ENCODE measurements at regions not wholly inside any gene's neighbourhood (a gene's known extent, or its start where the extent isn't known, plus 50 kb on each side); places are given as distances from the start of the nearest gene placed in this dataset.

DNA sequence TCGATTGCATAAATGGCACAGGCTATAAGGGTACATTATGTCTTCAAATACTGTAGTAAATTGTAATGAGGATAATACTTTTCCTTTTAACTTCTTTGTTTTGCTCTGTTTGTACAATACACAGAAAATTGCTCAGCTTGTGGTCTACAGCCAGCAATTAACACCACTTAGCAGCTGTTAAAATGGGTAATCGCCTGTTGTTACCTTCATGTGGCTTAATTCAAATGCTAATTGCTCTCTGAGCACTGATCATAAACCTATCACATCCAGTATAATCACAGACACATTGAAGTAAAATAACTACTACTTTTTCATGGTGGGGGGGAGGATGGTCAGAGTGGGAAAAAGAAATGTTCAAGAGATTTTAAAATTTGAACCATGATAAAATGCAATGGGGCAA is 1164.1 kb upstream of the CNTN5 start:
- no peak overlapping the region for H3K27ac ChIP-seq (ENCODE audit: insufficient read depth, low read depth, low read length)
- no peaks in the 10 kb centered on the region for H3K36me3 ChIP-seq (ENCODE audit: control insufficient read depth in 2 of 2, extremely low read depth in 1 of 2, insufficient read depth in 2 of 2, low read length in 2 of 2)
- H4K20me1 ChIP-seq (replicated peaks; ENCODE audit: control insufficient read depth, extremely low read depth, insufficient read depth, low read length) = no peaks in the 10 kb centered on the region
- no peak for DNase-seq (ENCODE audit: low read depth, low spot score)
- H3K79me2 ChIP-seq (ENCODE audit: control insufficient read depth, insufficient read depth, low read length) = no peaks in the 10 kb centered on the region
- ChIA-PET CTCF (no interaction called here), POLR2A (no interaction called here)
- no peaks in the 10 kb centered on the region for H3K9me3 ChIP-seq (replicated peaks; ENCODE audit: control insufficient read depth, insufficient read depth, low read length)
- H3K4me2 ChIP-seq (ENCODE audit: insufficient read depth, low read length) = no peak overlapping the region
- H3K9ac ChIP-seq (replicated peaks; ENCODE audit: extremely low read depth, insufficient read depth, low read length) = no peak overlapping the region
- dilution Hi-C loops (cut with MboI; ENCODE audit: extremely low pct_ligation_motif_present, low sequenced_read_pairs) = no loop called here
- no peaks in the 10 kb centered on the region for H3K9me1 ChIP-seq (replicated peaks; ENCODE audit: control insufficient read depth, extremely low read depth, insufficient read depth, low read length)
- intact Hi-C loops (cut with micrococcal nuclease) = no loop called here
- FAIRE-seq = no peak
- no peak overlapping the region for H2AFZ ChIP-seq (ENCODE audit: low read depth, low read length)
- TF ChIP-seq POLR2AphosphoS5 (IDR thresholded peaks at IDR 0.05; ENCODE audit: insufficient read depth, low read depth, low read length) = no peak
- TF ChIP-seq EZH2 (IDR thresholded peaks at IDR 0.05; ENCODE audit: borderline replicate concordance, low read depth, low read length, severe bottlenecking) = no peak
- TF ChIP-seq JUN (IDR thresholded peaks at IDR 0.05; ENCODE audit: borderline replicate concordance, insufficient read depth, insufficient read length, low read depth) = no peak
- TF ChIP-seq, protein P1, sequence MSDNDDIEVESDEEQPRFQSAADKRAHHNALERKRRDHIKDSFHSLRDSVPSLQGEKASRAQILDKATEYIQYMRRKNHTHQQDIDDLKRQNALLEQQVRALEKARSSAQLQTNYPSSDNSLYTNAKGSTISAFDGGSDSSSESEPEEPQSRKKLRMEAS (IDR thresholded peaks at IDR 0.05; ENCODE audit: insufficient read depth, insufficient read length) = no peak
- TF ChIP-seq GATA2 (IDR thresholded peaks at IDR 0.05; ENCODE audit: insufficient read depth, insufficient read length, low read depth, low read length) = no peak
- TF ChIP-seq CTCF (IDR thresholded peaks at IDR 0.05; ENCODE audit: extremely low read depth in 1 of 2, insufficient read depth in 1 of 2, low read depth in 1 of 2, low read length in 2 of 2) = no peak
- no peak for TF ChIP-seq FOS (IDR thresholded peaks at IDR 0.05; ENCODE audit: borderline replicate concordance, insufficient read depth, low read length)
- no peak for TF ChIP-seq POLR2A (IDR thresholded peaks at IDR 0.05; ENCODE audit: low read depth, low read length)
- TF ChIP-seq MYC (IDR thresholded peaks at IDR 0.05; ENCODE audit: low read depth, low read length) = no peak
- BruUV-seq (replicated peaks) = no TSS peak
- H3K4me3 ChIP-seq (replicated peaks in 1 of 3; ENCODE audit: insufficient read depth in 1 of 3, low read depth in 1 of 3, low read length in 3 of 3) = no peak overlapping the region
- H3K27me3 ChIP-seq (ENCODE audit: control insufficient read depth in 2 of 2, insufficient read depth in 2 of 2, low read length in 2 of 2) = no peaks in the 10 kb centered on the region
- H3K4me1 ChIP-seq (ENCODE audit: control insufficient read depth, extremely low read depth, insufficient read depth, low read length) = no peaks in the 10 kb centered on the region

Data from endothelial cell of umbilical vein (primary cell).